Activated CD4-positive, alpha-beta T cell treated with anti-CD3 and anti-CD28 coated beads, Interleukin-2, amount 10 ng/mL, durations not matched to agents 24 days and 14 days (primary cell): ENCODE measurements at regions not wholly inside any gene's neighbourhood (a gene's known extent, or its start where the extent isn't known, plus 50 kb on each side); places are given as distances from the start of the nearest gene placed in this dataset.

ENCODE experiments used
- DNase-seq: peaks from one replicate; pipeline ENCODE4 v3.0.0; 2022
- H3K27ac Mint-ChIP-seq: one replicate; pipeline ENCODE4 v1.8.0; 2022; ENCODE audit warnings: mild to moderate bottlenecking, mixed read lengths
- H3K27me3 Mint-ChIP-seq: one replicate; pipeline ENCODE4 v1.8.0; 2022; ENCODE audit warnings: mixed read lengths
- H3K36me3 Mint-ChIP-seq: one replicate; pipeline ENCODE4 v1.8.0; 2022; ENCODE audit warnings: low read depth, mild to moderate bottlenecking, mixed read lengths
- H3K4me1 Mint-ChIP-seq: one replicate; pipeline ENCODE4 v1.8.0; 2021; ENCODE audit warnings: mixed read lengths
- H3K4me3 Mint-ChIP-seq: one replicate; pipeline ENCODE4 v1.8.0; 2022; ENCODE audit warnings: mild to moderate bottlenecking, moderate library complexity, mixed read lengths
- H3K9me3 Mint-ChIP-seq: one replicate; pipeline ENCODE4 v1.8.0; 2021; ENCODE audit warnings: mixed read lengths
- intact Hi-C: fragments of 100-400 bp; cut with micrococcal nuclease; formaldehyde crosslinking; loops from one replicate; pipeline ENCODE4 v1.15.1; 2023

DNA sequence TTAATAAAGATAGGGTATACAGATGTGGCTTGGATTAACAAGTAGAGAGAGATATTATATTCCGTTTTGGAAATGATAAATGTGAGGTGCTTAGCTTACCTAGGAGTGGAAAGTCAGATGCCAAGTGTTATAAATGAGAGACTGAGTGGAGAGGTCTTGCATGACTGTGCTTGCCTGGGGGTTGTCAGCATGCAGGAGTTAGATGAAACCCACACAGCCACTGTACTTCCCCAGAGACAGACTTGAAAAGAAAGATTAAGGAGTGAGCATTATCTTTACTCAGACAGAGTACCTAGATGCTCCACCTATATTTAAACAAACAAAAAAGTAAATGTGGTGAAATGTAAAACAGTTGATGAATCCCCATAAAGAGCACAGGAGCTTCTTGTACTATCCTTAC, 482.7 kb downstream of the RIT2 start:
- Mint-ChIP-seq H3K27me3 (no peaks in the 10 kb centered on the region), H3K27ac (no peak overlapping the region), H3K4me1 (no peaks in the 10 kb centered on the region), H3K36me3 (no peaks in the 10 kb centered on the region), H3K9me3 (peaks cover 3% of the 10 kb centered on the region), H3K4me3 (no peak overlapping the region)
- intact Hi-C loops: no loop called here
- DNase-seq: no peak

GRCh38 chr18:42635378-42636048, 480.0 kb downstream of the RIT2 start:
- no peaks in the 10 kb centered on the region for H3K36me3 Mint-ChIP-seq
- no peaks in the 10 kb centered on the region for H3K4me1 Mint-ChIP-seq
- intact Hi-C loops: no loop called here
- H3K27me3 Mint-ChIP-seq: no peaks in the 10 kb centered on the region
- peaks cover 2% of the 10 kb centered on the region for H3K9me3 Mint-ChIP-seq
- no peak overlapping the region for H3K4me3 Mint-ChIP-seq
- DNase-seq: no peak
- no peak overlapping the region for H3K27ac Mint-ChIP-seq

- no peak overlapping the region for H3K4me3 Mint-ChIP-seq
- no peaks in the 10 kb centered on the region for H3K36me3 Mint-ChIP-seq
- no peaks in the 10 kb centered on the region for H3K9me3 Mint-ChIP-seq
- DNase-seq: no peak
- H3K27me3 Mint-ChIP-seq: no peaks in the 10 kb centered on the region
- no peaks in the 10 kb centered on the region for H3K4me1 Mint-ChIP-seq
- intact Hi-C loops: no loop called here
- H3K27ac Mint-ChIP-seq: no peak overlapping the region
These were observed 479.2 kb downstream of the RIT2 start for GRCh38 chr18:42636309-42636708.

DNA sequence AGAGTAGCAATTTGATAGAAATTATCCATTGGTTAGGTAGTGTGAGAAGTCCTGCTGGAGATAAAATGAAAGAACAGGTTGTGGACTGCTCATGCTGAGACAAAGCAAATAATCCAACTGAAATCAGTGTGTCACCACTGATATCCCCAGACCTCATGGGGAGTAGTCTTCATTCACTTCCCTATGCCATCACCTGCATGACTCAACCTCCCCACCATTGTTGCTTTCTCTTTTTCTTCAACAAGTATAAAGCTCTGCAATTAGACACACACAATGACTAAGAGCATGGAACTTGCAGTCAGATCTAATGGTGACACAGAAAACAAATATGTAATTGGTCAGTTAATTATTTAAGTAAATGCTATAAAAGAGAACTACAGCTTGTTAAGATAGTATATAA, 475.3 kb downstream of the RIT2 start:
- Mint-ChIP-seq H3K27me3 (no peaks in the 10 kb centered on the region), H3K9me3 (no peaks in the 10 kb centered on the region), H3K36me3 (no peaks in the 10 kb centered on the region), H3K4me3 (no peak overlapping the region), H3K27ac (no peak overlapping the region), H3K4me1 (no peaks in the 10 kb centered on the region)
- no peak for DNase-seq
- intact Hi-C loops: no loop called here

GRCh38 chr18:42641996-42642395, 473.5 kb downstream of the RIT2 start:
- no peak overlapping the region for H3K4me3 Mint-ChIP-seq
- DNase-seq: no peak
- intact Hi-C loops: no loop called here
- H3K9me3 Mint-ChIP-seq: no peaks in the 10 kb centered on the region
- no peaks in the 10 kb centered on the region for H3K36me3 Mint-ChIP-seq
- no peaks in the 10 kb centered on the region for H3K4me1 Mint-ChIP-seq
- no peak overlapping the region for H3K27ac Mint-ChIP-seq
- no peaks in the 10 kb centered on the region for H3K27me3 Mint-ChIP-seq

DNA sequence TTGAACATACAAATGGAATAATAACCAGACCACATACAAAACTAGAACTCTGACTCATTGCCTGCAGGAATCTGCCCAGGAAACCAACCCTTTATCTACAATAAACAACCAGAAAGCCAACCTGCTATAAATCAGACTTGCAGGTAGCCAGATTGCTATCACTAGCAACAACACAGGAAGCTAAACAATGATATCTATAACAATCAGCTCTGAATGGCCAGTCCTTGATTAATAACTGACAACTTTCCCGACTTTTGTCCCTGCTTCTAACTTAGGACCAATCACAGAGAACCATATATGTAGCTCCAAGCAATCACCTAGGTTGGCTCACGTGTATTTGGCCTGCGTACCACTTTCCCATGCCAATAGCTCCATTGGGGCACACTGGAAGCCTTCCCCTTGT, 470.8 kb downstream of the RIT2 start:
- H3K27me3 Mint-ChIP-seq: no peaks in the 10 kb centered on the region
- intact Hi-C loops: no loop called here

GRCh38 chr18:42649331-42650035, 466.0 kb downstream of the RIT2 start:
- intact Hi-C loops: no loop called here
- Mint-ChIP-seq H3K27me3 (no peaks in the 10 kb centered on the region), H3K27ac (no peak overlapping the region), H3K9me3 (no peaks in the 10 kb centered on the region), H3K4me3 (no peak overlapping the region), H3K36me3 (no peaks in the 10 kb centered on the region), H3K4me1 (no peaks in the 10 kb centered on the region)
- no peak for DNase-seq

More for the DNA sequence above, 470.8 kb downstream of the RIT2 start:
- Mint-ChIP-seq H3K4me3 (no peak overlapping the region), H3K9me3 (no peaks in the 10 kb centered on the region), H3K27ac (no peak overlapping the region), H3K36me3 (no peaks in the 10 kb centered on the region), H3K4me1 (no peaks in the 10 kb centered on the region)
- no peak for DNase-seq

DNA sequence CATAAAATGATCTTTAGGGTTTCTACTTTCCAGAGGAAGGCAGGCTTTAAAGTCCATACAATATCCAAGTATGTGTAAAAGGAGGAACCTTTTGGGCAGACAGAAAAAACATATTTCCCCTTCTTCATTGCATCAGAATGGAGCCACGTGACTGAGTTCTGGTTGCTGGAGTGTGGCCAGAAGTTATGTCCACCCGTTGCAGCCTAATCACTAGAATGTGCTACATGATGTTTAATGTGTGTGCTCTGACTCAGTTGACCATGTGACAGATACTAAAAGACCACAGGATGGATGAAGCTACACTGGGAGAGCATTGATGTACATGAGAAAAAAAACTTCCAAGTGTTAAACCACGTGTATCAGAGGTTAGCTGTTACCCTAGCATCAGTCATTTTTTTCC, 460.9 kb downstream of the RIT2 start:
- H3K4me3 Mint-ChIP-seq: no peak overlapping the region
- no peak overlapping the region for H3K27ac Mint-ChIP-seq
- intact Hi-C loops: no loop called here
- peaks cover 4% of the 10 kb centered on the region for H3K9me3 Mint-ChIP-seq
- no peaks in the 10 kb centered on the region for H3K36me3 Mint-ChIP-seq
- no peak for DNase-seq
- H3K4me1 Mint-ChIP-seq: no peaks in the 10 kb centered on the region
- H3K27me3 Mint-ChIP-seq: no peaks in the 10 kb centered on the region

GRCh38 chr18:42657551-42657950, 457.9 kb downstream of the RIT2 start:
- Mint-ChIP-seq H3K27me3 (no peaks in the 10 kb centered on the region), H3K36me3 (no peaks in the 10 kb centered on the region), H3K4me3 (no peak overlapping the region), H3K9me3 (peaks cover 4% of the 10 kb centered on the region), H3K4me1 (no peaks in the 10 kb centered on the region), H3K27ac (no peak overlapping the region)
- intact Hi-C loops: no loop called here
- no peak for DNase-seq

DNA sequence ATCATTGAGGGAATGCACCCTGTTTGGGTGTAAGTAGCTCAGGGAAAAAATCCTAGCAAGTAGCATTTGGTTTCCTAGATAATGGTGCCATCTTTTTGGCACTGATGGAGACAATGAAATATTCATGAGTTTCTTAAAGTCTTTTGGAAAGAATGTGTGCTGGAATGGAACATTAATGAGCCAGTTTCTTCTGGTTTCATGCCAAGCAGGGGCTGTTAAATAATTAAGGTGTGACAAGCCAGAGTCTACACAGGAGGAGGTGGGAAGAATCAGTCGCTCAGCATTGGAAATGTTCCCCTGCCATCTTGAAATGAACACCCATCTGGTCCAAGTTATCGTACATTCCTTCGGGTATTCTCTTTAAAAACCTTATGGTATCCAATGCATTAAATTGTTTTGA, 457.3 kb downstream of the RIT2 start:
- no peaks in the 10 kb centered on the region for H3K27me3 Mint-ChIP-seq
- peaks cover 4% of the 10 kb centered on the region for H3K9me3 Mint-ChIP-seq
- no peak overlapping the region for H3K4me3 Mint-ChIP-seq
- H3K4me1 Mint-ChIP-seq: no peaks in the 10 kb centered on the region
- no peak overlapping the region for H3K27ac Mint-ChIP-seq
- H3K36me3 Mint-ChIP-seq: no peaks in the 10 kb centered on the region
- no peak for DNase-seq
- intact Hi-C loops: no loop called here

DNA sequence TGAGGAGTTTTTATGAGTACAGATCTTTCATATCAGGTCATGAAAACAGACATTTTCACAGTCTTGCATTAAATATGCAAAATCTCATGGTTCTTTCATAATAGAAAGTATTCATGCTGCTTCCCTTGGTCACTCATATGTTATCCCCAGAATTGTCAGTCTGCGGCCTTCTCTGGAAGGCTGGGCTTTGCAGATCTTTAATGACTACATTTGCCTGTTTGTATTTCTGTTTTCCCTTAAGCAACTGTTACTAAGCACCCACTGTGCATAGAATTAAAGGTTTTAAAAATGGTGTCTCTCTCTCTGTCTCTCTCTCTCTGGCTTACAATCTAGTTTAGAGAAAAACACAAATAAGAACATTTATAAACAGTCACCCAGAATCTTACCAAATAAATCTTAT, 456.3 kb downstream of the RIT2 start:
- intact Hi-C loops: no loop called here
- no peaks in the 10 kb centered on the region for H3K4me1 Mint-ChIP-seq
- no peak overlapping the region for H3K27ac Mint-ChIP-seq
- H3K36me3 Mint-ChIP-seq: no peaks in the 10 kb centered on the region
- no peak for DNase-seq
- H3K9me3 Mint-ChIP-seq: peaks cover 4% of the 10 kb centered on the region
- no peak overlapping the region for H3K4me3 Mint-ChIP-seq
- H3K27me3 Mint-ChIP-seq: no peaks in the 10 kb centered on the region

- DNase-seq: no peak
- intact Hi-C loops: no loop called here
- no peaks in the 10 kb centered on the region for H3K4me1 Mint-ChIP-seq
- no peak overlapping the region for H3K27ac Mint-ChIP-seq
- H3K9me3 Mint-ChIP-seq: no peaks in the 10 kb centered on the region
- no peaks in the 10 kb centered on the region for H3K36me3 Mint-ChIP-seq
- no peak overlapping the region for H3K4me3 Mint-ChIP-seq
- H3K27me3 Mint-ChIP-seq: no peaks in the 10 kb centered on the region
These were observed 444.6 kb downstream of the RIT2 start for GRCh38 chr18:42670860-42671259.

- H3K27ac Mint-ChIP-seq: no peak overlapping the region
- DNase-seq: no peak
- no peaks in the 10 kb centered on the region for H3K36me3 Mint-ChIP-seq
- no peak overlapping the region for H3K4me3 Mint-ChIP-seq
- intact Hi-C loops: no loop called here
- no peaks in the 10 kb centered on the region for H3K27me3 Mint-ChIP-seq
- H3K4me1 Mint-ChIP-seq: no peaks in the 10 kb centered on the region
- H3K9me3 Mint-ChIP-seq: peaks cover 3% of the 10 kb centered on the region
These were observed 439.7 kb downstream of the RIT2 start for GRCh38 chr18:42675810-42676209.

- intact Hi-C loops: no loop called here
- no peaks in the 10 kb centered on the region for H3K4me1 Mint-ChIP-seq
These were observed 432.4 kb downstream of the RIT2 start for GRCh38 chr18:42683094-42683493.

DNA sequence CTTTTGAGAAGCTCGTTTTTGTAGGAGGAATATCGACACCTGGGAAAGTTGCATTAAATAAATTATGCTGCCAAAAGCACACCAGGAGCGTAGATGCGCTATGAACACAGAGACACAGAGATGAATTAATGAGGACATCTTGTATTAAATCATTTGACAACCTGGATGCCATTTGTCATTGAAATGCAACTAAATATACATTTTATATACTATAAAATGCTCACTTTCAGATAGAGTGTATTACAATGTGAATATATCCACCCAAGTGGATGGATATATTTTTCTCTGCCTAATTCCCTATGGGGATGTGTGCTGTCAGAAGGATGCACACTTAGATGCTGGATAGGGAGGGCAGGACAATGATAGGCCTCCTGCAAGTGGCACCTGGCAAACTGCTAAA, 426.2 kb downstream of the RIT2 start:
- H3K4me1 Mint-ChIP-seq: no peaks in the 10 kb centered on the region
- peaks cover 4% of the 10 kb centered on the region for H3K9me3 Mint-ChIP-seq
- no peaks in the 10 kb centered on the region for H3K36me3 Mint-ChIP-seq
- intact Hi-C loops: no loop called here
- no peak for DNase-seq
- H3K27me3 Mint-ChIP-seq: no peaks in the 10 kb centered on the region
- H3K4me3 Mint-ChIP-seq: no peak overlapping the region
- H3K27ac Mint-ChIP-seq: no peak overlapping the region

More at GRCh38 chr18:42683094-42683493, 432.4 kb downstream of the RIT2 start:
- Mint-ChIP-seq H3K4me3 (no peak overlapping the region), H3K36me3 (no peaks in the 10 kb centered on the region), H3K27me3 (no peaks in the 10 kb centered on the region), H3K27ac (no peak overlapping the region), H3K9me3 (peaks cover 12% of the 10 kb centered on the region)
- no peak for DNase-seq
